ENCODE measurements at regions not wholly inside any gene's neighbourhood (a gene's known extent, or its start where the extent isn't known, plus 50 kb on each side); places are given as distances from the start of the nearest gene placed in this dataset.

GRCh38 chr11:131234221-131234620 is 136.2 kb upstream of the NTM start:
- TF ChIP-seq POLR2AphosphoS5 (IDR thresholded peaks at IDR 0.05; ENCODE audit: low read depth, low read length), result no peak
- TF ChIP-seq TCF7L2 (IDR thresholded peaks at IDR 0.05; ENCODE audit: low read depth, low read length), result no peak
- TF ChIP-seq REST (IDR thresholded peaks at IDR 0.05; ENCODE audit: insufficient read depth in 1 of 2, low read depth in 2 of 2, low read length in 1 of 2), result no peak
- no peak for TF ChIP-seq SIN3A (IDR thresholded peaks at IDR 0.05; ENCODE audit: borderline replicate concordance, insufficient read depth, low read depth, low read length)
- TF ChIP-seq CTCF (IDR thresholded peaks at IDR 0.05), result no peak
- no TSS peak for BruUV-seq (replicated peaks)
- Histone ChIP-seq H3K4me1 (ENCODE audit: control insufficient read depth, insufficient read depth, low read length) (no peaks in the 10 kb centered on the region), H3K27me3 (ENCODE audit: control insufficient read depth, insufficient read depth, low read length) (peaks cover 11% of the 10 kb centered on the region; the same call in 1 of the 2 replicates), H3K4me3 (ENCODE audit: low read depth in 2 of 2, low read length in 2 of 2) (no peak overlapping the region), H3K36me3 (ENCODE audit: control insufficient read depth, insufficient read depth, low read length) (no peaks in the 10 kb centered on the region), H3K27ac (ENCODE audit: low read length) (no peak overlapping the region), H3K9me3 (ENCODE audit: control insufficient read depth, insufficient read depth, low read depth, low read length) (no peaks in the 10 kb centered on the region)
- DNase-seq (ENCODE audit: low read depth, low spot score) (no peak), ATAC-seq (no peak)
- in situ Hi-C loops (cut with HindIII; ENCODE audit: low pct_unique_long_range_greater_than_20kb, low sequenced_read_pairs) (no loop called here), intact Hi-C loops (cut with micrococcal nuclease; ENCODE audit: unreplicated experiment) (no loop called here)
- POLR2A ChIA-PET, result interaction anchor here (0.6 kb wide), 1 partner anchor 514 kb away, joined by 4 read pairs; no protein-coding TSS in a partner anchor
- CTCF ChIA-PET, result no interaction called here

- ATAC-seq, result no peak
Measured at GRCh38 chr11:131235328-131236298, 134.8 kb upstream of the NTM start.

More at GRCh38 chr11:131235328-131236298, 134.8 kb upstream of the NTM start:
- intact Hi-C loops (cut with micrococcal nuclease; ENCODE audit: unreplicated experiment), result no loop called here
- Histone ChIP-seq H3K36me3 (ENCODE audit: control insufficient read depth, insufficient read depth, low read length) (no peaks in the 10 kb centered on the region), H3K4me1 (ENCODE audit: control insufficient read depth, insufficient read depth, low read length) (no peaks in the 10 kb centered on the region), H3K9me3 (ENCODE audit: control insufficient read depth, insufficient read depth, low read depth, low read length) (no peaks in the 10 kb centered on the region), H3K4me3 (ENCODE audit: low read depth in 2 of 2, low read length in 2 of 2) (no peak overlapping the region), H3K27ac (ENCODE audit: low read length) (no peak overlapping the region), H3K27me3 (ENCODE audit: control insufficient read depth, insufficient read depth, low read length) (peaks cover 11% of the 10 kb centered on the region; the same call in 1 of the 2 replicates)
- DNase-seq (ENCODE audit: low read depth, low spot score), result no peak
- no peak for TF ChIP-seq POLR2AphosphoS5 (IDR thresholded peaks at IDR 0.05; ENCODE audit: low read depth, low read length)
- no peak for TF ChIP-seq REST (IDR thresholded peaks at IDR 0.05; ENCODE audit: insufficient read depth in 1 of 2, low read depth in 2 of 2, low read length in 1 of 2)
- no peak for TF ChIP-seq TCF7L2 (IDR thresholded peaks at IDR 0.05; ENCODE audit: low read depth, low read length)
- no peak for TF ChIP-seq SIN3A (IDR thresholded peaks at IDR 0.05; ENCODE audit: borderline replicate concordance, insufficient read depth, low read depth, low read length)
- TF ChIP-seq CTCF (IDR thresholded peaks at IDR 0.05), result no peak
- BruUV-seq (replicated peaks), result no TSS peak
- in situ Hi-C loops (cut with HindIII; ENCODE audit: low pct_unique_long_range_greater_than_20kb, low sequenced_read_pairs), result no loop called here
- ChIA-PET CTCF (no interaction called here), POLR2A (interaction anchor here (0.7 kb wide), 1 partner anchor 422 kb away, joined by 5 read pairs; no protein-coding TSS in a partner anchor)
